DMS153 (cell line): ENCODE measurements at regions not wholly inside any gene's neighbourhood (a gene's known extent, or its start where the extent isn't known, plus 50 kb on each side); places are given as distances from the start of the nearest gene placed in this dataset.

Source experiments
- DNase-seq: peaks from one replicate; lab custom pipeline; 2025; lab: John Stamatoyannopoulos, UW

DNA sequence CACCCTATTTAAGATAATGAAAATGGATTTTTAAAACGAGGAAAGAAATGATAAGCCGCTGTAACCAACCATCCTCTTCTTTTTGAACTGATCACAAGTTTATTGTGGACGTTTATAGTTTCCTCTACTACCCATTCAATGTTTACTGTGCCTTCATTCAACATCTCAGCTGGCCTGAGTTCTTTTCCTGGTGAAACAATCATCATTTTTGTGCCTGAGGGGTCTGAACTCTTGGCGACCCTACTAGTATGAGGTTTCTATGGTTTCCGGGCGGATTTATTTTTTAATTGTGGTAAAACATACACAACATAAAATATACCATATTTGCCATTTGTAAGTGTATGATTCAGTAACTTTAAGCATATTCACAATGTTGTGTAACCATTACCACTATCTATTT lies 100.7 kb downstream of the SPRY1 start:
- no peak for DNase-seq

GRCh38 chr4:123501733-123502132 lies 105.1 kb downstream of the SPRY1 start:
- DNase-seq: no peak

GRCh38 chr4:123503698-123504363 lies 107.2 kb downstream of the SPRY1 start:
- DNase-seq: no peak

- DNase-seq: peak; percentile 91
Measured at GRCh38 chr4:123505095-123506010, 108.8 kb downstream of the SPRY1 start.

DNA sequence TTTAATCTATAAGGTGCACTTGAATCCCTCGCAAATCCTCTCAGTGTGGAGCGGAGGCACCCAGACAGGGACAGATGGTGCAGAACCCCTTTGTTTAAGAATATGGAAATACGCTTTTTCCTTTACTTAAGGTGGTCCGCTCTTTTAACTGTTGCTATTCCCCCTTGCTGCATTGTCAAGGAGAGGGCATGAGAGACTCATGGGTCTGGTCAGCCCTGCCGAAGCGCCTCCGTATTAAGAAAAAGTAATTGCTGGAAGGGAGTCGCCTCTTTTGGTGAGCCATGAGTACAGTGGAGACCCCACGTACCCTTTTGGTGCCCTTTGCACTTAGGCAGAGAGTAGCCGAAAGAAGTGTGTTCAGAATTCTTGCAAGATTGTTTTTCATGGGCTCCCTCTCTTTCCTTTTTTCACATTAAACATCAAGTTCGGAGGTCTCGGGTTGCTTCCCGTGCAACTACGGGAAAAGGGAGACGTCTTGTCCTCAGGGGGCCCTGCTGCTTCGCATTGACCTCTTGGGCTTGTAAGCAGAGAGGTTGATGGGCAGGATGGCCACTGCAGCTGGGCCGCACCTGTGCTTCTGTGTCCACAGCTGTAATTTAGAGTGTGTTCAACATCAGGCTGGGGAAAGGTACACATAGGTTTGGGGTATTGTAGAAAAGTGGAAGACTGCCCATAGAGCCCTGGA lies 109.6 kb downstream of the SPRY1 start:
- DNase-seq: no peak

GRCh38 chr4:123507376-123507775 lies 110.8 kb downstream of the SPRY1 start:
- no peak for DNase-seq

- no peak for DNase-seq
Measured at GRCh38 chr4:123510221-123510620, 113.6 kb downstream of the SPRY1 start.

DNA sequence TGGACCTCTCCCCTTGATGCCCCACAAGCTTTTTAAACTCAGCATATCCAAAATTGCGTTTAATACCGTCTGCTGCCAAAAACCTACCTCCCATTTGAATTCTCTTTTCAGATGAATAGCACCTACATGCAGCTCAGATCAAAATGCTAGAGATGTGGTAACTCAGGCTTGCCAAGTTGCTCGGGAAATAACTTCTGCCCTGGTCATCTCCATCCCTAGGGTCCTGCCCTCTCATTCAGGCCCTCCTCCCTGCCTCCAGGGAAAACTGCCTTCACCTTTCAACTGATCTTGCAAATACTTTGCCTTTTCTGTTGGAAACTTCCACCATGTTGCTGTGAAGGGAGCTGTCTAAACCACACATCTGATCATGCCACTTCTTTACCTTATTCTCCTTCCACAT lies 114.1 kb downstream of the SPRY1 start:
- DNase-seq: no peak

GRCh38 chr4:123516576-123516975 lies 120.0 kb downstream of the SPRY1 start:
- DNase-seq: no peak

- DNase-seq: no peak
Measured at GRCh38 chr4:123517176-123517575, 120.6 kb downstream of the SPRY1 start.

GRCh38 chr4:123517971-123518370 lies 121.4 kb downstream of the SPRY1 start:
- DNase-seq: no peak

DNA sequence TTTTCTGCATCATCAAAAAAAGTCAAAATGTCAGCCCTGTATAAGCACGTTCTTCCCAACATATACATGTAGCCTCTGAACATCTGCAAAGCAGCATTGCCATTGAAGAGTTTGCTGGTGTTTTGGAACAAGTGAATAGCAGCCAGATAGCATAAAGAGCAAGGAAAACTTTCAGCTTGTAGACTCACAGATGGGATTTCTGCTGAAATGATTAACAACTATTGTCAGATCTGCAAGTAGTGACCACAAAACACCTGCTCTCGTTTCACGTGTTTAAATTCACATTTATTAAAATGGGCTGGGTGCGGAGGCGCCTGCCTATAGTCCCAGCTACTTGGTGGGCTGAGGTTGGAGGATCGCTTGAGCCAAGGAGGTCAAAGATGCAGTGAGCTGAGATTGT lies 123.7 kb downstream of the SPRY1 start:
- no peak for DNase-seq

DNA sequence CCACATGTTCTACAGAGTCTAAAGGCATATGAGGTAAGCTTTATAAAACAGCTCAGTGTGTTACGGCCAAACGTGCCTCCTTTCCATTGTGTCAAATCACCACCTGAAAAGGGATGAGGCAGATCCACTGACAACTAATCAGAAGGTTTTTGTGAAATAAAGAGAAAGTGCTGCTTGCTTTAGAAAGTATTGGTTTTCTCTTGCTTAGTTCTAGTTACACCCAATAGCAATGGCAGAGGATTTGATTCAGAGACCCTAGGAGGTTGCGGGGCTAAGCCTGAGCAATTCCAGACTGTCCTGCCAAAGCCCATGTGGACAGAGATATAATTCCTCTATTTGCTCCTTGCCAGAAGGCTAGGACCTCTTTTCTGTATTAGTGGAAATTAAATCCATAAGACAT lies 125.5 kb downstream of the SPRY1 start:
- DNase-seq: no peak

DNA sequence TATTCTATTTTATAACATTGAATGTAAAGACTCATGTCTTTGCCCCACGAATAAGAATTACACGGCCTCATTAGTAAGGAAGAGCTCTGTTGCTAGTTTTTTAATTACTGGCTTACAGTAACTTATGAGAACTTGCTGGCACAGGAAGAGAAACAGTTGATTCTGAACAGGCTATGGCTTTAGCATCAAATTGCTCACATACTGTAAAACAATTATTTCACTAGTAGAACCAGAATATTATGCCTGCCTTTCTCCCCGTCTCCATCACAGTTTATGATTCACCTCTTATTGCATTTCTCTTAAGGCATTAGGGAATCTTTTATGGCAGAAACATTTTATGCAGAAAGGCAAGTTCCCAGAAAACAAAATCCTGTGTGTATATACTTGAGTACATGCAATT lies 126.1 kb downstream of the SPRY1 start:
- no peak for DNase-seq

DNA sequence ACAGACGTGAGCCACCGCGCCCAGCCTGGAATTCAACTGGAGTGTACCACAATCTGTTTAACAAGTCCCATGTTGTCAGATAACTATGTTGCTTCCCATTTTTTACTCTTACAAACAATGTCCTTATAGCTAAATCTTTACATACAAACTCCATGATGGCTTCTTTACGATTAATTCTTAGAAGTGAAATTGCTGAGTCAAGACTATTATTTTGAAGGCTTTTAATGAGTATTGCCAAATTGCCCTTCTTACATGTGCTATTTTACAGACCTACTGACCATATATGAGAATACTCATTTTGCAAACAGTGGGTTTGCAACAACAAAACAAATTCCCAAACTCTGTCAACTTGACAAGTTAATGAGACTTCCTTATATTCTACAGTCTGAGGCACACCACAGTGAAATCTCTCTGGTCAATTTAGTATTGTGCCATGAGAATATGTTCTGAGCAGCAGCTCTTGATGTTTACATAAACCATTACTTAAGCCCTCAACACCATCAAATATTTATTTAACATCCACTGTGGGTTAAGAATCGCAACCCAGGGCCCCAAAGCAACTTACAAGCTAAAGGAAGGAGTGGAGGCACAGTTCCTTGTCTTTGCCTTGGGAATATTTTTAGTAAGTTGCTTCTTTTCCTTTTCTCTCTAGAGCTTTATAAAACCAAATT lies 128.5 kb downstream of the SPRY1 start:
- DNase-seq: peak; percentile 44

DNA sequence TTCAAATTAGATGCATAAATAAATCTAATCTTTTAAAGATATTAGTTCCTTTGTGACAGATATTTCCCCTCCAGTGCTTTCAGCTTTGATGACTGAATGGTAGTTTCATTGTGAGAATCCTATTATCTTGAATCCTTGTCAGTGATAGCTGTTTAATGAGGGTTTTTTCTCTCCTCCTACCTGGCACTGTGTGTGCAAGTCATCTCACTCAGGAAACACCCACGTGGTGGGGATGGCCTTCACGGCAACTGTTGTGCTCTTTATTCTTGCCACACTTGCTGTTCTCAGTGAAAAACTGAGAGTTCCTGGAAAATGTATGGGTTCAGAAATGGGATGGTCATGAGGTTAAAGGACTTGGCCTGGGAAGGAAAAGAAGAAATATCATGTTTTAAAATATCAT lies 129.9 kb downstream of the SPRY1 start:
- no peak for DNase-seq

DNA sequence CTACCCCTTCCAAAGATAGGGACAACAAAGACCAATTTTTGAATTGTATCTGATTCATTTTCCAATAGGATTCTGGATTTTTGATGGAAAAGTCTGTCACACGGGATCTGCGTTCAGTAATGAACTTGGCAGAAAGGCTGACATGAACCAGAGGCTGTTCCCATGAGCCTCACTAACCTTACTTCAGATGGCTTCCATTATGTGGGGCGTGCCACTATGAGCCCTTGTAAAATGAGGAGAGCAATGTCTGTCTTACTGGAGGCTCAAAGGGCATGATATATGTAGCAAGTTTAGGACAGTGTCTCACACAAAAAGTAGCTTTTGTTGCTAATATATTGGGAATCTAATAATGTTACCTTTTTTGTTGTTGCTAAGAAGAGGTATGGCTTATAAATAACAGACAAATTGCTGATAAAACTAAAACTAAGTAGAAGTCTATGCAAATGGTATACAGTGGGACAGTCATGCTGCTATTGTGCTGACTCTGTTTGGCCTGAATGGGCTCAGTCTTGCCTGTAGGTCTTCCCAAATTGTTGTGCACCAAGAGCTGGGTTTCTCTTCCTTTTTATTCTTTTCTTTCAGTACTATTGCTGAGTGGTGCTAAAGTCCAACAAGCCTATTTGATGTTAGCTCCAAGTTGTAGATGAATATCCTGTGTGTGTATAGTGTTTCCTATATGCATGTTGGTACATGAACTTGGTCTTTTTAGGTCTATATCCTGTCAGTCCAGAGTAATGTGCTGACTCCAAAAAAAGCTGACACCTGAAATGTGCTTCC lies 132.1 kb downstream of the SPRY1 start:
- no peak for DNase-seq

- DNase-seq: no peak
Measured at GRCh38 chr4:123529278-123529568, 132.6 kb downstream of the SPRY1 start.

DNA sequence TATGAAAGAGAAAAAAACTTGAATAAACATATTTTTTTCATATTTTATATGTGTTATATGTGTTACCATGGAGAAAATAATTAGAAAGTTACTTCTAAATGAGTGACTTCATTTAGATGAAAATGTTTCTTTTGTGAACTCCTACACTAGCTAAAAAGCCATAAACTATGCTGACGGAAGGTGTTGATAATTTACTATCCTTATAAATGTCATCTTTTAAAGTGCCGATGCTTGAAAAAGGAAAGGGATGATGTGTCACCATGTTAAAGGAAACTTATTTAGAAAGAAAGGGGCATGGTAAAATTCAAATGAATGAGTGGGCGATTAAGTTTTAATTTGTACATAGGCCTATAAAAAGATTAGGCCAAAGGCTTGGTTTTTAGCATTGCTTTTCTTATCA lies 133.8 kb downstream of the SPRY1 start:
- no peak for DNase-seq

- DNase-seq: no peak
Measured at GRCh38 chr4:123535037-123535748, 138.6 kb downstream of the SPRY1 start.

DNA sequence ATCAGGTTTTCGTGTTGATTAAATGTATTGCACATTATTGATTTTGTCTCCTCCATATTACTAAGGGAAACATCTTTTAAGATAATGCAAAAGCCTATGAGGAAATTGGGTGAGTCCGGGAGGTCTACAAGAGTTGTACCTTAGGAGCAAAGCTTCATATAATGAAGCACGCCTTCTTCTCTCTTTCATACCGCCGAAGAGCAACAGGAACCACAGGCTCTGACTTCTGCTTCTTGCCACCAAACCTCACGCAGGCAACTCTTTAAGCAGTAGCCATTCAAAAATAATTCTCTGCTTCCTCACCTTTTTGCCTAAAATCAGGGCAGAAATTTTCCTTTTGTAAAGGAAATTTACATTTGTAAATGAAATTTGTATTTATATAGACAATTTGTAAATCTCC lies 139.6 kb downstream of the SPRY1 start:
- DNase-seq: no peak
